ENCODE measurements at regions not wholly inside any gene's neighbourhood (a gene's known extent, or its start where the extent isn't known, plus 50 kb on each side); places are given as distances from the start of the nearest gene placed in this dataset.

DNA sequence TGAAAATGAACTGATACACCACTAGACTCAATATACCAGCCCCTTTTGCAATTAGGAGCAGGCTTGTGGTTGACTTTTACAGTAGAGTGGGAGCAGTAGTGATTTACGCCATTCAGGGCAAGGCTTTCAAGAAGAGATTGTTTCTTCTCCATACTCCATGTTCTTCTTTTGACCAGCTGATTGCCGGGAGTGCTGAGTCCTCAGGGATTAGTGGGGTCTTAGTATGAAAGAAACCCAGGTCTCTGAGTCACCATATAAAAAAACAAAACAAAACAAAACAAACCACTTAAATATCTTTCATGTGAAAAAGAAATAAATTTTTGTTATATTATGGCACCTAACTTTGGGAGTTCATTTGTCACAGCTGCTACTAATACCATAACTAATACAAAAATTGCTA, 465.6 kb upstream of the TRIB2 start:
- TF ChIP-seq, protein P1, sequence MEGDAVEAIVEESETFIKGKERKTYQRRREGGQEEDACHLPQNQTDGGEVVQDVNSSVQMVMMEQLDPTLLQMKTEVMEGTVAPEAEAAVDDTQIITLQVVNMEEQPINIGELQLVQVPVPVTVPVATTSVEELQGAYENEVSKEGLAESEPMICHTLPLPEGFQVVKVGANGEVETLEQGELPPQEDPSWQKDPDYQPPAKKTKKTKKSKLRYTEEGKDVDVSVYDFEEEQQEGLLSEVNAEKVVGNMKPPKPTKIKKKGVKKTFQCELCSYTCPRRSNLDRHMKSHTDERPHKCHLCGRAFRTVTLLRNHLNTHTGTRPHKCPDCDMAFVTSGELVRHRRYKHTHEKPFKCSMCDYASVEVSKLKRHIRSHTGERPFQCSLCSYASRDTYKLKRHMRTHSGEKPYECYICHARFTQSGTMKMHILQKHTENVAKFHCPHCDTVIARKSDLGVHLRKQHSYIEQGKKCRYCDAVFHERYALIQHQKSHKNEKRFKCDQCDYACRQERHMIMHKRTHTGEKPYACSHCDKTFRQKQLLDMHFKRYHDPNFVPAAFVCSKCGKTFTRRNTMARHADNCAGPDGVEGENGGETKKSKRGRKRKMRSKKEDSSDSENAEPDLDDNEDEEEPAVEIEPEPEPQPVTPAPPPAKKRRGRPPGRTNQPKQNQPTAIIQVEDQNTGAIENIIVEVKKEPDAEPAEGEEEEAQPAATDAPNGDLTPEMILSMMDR (IDR thresholded peaks at IDR 0.05): no peak
- no peak for TF ChIP-seq POLR2A (IDR thresholded peaks at IDR 0.05)
- no peaks in the 10 kb centered on the region for H3K9me3 ChIP-seq
- no peaks in the 10 kb centered on the region for H3K36me3 ChIP-seq
- 89 to 93% methylated on average over 2 of the region's 2 CpGs for WGBS, 2 donors
- DNase-seq: no peak
- no peaks in the 10 kb centered on the region for H3K27me3 ChIP-seq
- no peak overlapping the region for H3K4me3 ChIP-seq (replicated peaks in 1 of 3)
- H3K27ac ChIP-seq: no peak overlapping the region
- intact Hi-C loops (cut with DNase I): no loop called here
- H3K4me1 ChIP-seq: no peaks in the 10 kb centered on the region

DNA sequence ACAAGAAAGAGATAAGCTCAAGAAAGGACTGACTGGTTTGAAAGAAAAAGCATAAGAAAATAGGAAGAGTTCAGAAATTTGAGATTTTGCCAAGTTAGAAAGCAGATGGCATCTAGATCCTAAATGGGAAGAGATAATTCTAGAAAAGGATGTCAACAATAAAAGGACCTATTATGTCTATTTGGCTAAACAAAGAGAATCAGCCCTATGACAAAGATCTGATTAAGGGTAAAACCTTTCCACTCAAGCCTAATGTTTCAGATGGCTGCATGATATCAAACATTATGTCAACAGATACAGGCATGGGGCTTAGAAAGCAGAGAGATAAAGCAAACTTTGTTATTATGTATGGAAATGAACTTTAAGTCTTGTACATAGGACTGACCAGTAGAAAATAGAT, 465.0 kb upstream of the TRIB2 start:
- TF ChIP-seq, protein P1 (IDR thresholded peaks at IDR 0.05): no peak
- TF ChIP-seq POLR2A (IDR thresholded peaks at IDR 0.05): no peak
- H3K9me3 ChIP-seq: no peaks in the 10 kb centered on the region
- no peaks in the 10 kb centered on the region for H3K4me1 ChIP-seq
- no peaks in the 10 kb centered on the region for H3K36me3 ChIP-seq
- intact Hi-C loops (cut with DNase I): no loop called here
- no peak overlapping the region for H3K27ac ChIP-seq
- DNase-seq: no peak
- no peaks in the 10 kb centered on the region for H3K27me3 ChIP-seq
- H3K4me3 ChIP-seq (replicated peaks in 1 of 3): no peak overlapping the region

DNA sequence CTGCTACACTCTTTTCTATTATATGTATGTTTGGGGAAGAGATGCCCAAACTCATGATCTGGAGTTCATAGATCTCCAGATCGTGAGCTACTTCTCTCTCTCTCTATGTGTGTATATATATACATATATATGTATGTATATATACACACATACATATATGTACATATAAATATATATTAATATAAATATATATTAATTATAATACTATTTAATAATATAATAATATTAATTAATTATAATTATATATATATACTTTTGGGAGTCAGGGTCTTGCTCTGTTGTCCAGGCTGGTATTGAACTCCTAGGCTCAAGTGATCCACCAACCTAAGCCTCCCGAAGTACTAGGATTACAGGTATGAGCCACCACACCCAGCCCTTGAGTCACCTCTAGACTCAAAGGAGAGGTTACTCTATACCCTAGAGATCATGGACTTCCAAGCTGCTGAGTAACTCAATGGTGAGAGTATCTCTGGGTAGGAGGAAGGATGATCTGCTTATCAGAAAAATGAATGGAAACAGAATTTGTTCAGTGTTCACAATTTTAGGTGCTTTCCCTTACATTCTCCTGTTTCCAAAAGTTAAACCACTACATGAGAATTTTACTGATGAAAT, 463.5 kb upstream of the TRIB2 start:
- intact Hi-C loops (cut with DNase I): no loop called here
- Histone ChIP-seq H3K4me1 (no peaks in the 10 kb centered on the region), H3K27me3 (no peaks in the 10 kb centered on the region), H3K4me3 (replicated peaks in 1 of 3) (no peak overlapping the region), H3K27ac (no peak overlapping the region), H3K36me3 (no peaks in the 10 kb centered on the region), H3K9me3 (no peaks in the 10 kb centered on the region)
- TF ChIP-seq POLR2A (IDR thresholded peaks at IDR 0.05): no peak
- no peak for DNase-seq
- WGBS, 2 donors: 96 to 97% methylated on average over 2 of the region's 2 CpGs

DNA sequence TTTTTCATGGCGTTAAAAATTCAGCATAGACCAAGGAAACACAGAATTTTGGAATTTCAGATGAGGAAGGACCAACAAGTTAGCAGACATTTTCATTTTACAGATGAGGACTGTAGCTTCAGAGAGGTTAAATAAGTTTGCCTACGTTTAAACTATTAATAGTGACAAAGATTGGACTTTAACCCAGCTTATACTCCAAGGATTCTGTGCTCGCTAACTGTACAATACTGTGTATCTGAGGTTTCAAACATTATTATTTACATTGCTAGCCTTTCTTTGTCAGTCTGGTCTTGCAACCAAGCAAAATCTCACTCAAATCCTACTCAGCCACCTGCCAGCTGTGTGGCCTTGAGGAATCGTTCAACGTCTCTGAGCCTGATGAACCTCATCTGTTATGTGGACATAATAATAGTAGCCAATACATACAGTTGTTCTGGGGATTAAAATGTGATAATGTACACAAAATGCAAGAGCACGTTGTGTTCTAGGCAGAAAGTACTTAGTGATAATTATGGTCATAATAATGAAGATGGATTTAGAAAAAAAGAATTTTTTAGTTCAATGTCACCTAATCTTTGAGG, 462.4 kb upstream of the TRIB2 start:
- no peak for DNase-seq
- intact Hi-C loops (cut with DNase I): no loop called here
- no peaks in the 10 kb centered on the region for H3K27me3 ChIP-seq
- no peaks in the 10 kb centered on the region for H3K36me3 ChIP-seq
- no peaks in the 10 kb centered on the region for H3K9me3 ChIP-seq
- no peaks in the 10 kb centered on the region for H3K4me1 ChIP-seq
- H3K4me3 ChIP-seq (replicated peaks in 1 of 3): no peak overlapping the region
- TF ChIP-seq, protein P1 (IDR thresholded peaks at IDR 0.05): no peak
- no peak for TF ChIP-seq POLR2A (IDR thresholded peaks at IDR 0.05)
- no peak overlapping the region for H3K27ac ChIP-seq
- WGBS, 2 donors: 90% methylated on average over 6 of the region's 6 CpGs

DNA sequence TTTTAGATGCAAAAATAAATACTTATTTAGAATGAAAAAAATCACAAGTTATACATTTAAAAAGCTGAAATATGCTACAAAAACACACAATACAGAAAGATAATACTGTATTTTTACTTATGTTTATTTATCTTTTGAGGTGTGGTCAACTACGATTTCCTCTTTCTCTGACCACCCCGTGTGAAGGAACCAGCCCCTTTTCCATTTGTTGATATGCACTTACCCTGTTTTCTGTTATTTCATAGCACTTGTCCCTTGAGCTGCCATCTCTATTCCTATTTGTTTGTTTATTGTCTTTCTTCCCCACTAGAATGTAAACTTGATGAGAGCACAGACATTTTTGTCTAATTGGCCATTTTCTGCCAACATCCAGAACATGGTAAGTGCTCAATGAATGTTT, 460.5 kb upstream of the TRIB2 start:
- no peaks in the 10 kb centered on the region for H3K4me1 ChIP-seq
- intact Hi-C loops (cut with DNase I): no loop called here
- TF ChIP-seq, protein P1 (IDR thresholded peaks at IDR 0.05): no peak
- no peak for TF ChIP-seq POLR2A (IDR thresholded peaks at IDR 0.05)
- H3K27me3 ChIP-seq: no peaks in the 10 kb centered on the region
- DNase-seq: no peak
- H3K27ac ChIP-seq: no peak overlapping the region
- no peak overlapping the region for H3K4me3 ChIP-seq (replicated peaks in 1 of 3)
- H3K36me3 ChIP-seq: no peaks in the 10 kb centered on the region
- H3K9me3 ChIP-seq: no peaks in the 10 kb centered on the region
- 73 to 86% methylated on average over 2 of the region's 2 CpGs for WGBS, 2 donors
